Occipital lobe (tissue), 1 donor: ENCODE measurements at regions not wholly inside any gene's neighbourhood (a gene's known extent, or its start where the extent isn't known, plus 50 kb on each side); places are given as distances from the start of the nearest gene placed in this dataset.
A peak's percentile ranks its signal among the peaks of the same experiment; 100 is the strongest.
"Not testable (repeated sequence)": the region's sequence is repeated elsewhere in the genome, so short reads cannot be mapped to it uniquely, and the experiment has no call there.

Experiments used
- DNase-seq: peaks from one replicate; lab custom pipeline; 2025; lab: John Stamatoyannopoulos, UW

DNA sequence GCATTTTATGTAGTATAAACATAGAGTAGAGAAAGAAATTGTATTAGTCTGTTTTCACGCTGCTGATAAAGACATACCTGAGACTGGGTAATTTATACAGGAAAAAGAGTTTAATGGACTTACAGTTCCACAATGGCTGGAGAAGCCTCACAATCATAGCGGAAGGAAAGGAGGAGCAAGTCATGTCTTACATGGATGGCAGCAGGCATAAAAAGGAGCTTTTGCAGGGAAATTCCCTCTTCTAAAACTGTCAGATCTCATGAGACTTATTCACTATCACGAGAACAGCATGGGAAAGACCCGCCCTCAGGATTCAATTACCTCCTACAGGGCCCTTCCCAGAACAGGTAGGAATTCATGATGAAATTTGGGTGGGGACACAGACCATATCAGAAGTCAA lies 98.1 kb downstream of the ARRDC3 start:
- DNase-seq, result not testable (repeated sequence)

DNA sequence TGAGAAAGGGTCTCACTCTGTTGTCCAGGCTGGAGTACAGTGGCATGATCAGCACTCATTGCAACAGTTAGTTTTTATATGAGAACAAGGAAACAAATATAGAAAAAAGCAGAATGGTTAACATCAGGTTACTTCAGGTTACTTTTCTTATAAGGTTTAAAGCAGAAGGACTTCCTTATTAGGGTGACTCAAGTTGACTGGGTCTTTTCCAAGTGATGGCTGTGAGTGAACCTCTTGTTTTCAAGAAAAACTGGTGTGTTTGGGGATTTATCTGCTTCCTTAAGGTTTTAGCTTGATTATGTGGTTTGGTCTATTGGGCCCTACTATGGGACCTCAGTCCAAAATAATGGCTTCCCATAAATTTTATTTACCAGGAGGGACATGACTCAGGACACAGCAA lies 99.2 kb downstream of the ARRDC3 start:
- no peak for DNase-seq

DNA sequence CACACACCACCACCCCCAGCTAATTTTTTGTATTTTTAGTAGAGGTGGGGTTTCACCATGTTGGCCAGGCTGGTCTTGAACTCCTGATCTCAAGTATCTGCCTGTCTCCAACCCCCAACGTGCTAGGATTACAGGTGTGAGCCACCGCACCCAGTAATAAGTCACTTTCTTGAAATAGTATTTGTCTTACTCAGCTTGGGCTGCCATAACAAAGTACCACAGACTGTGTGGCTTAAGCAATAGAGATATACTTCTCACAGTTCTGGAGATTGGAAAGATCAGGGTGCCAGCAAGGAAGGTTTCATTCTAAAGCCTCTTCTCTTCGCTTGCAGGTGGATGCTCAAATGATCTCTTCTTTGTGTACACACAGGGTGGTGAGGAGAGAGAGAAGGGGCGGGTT lies 99.8 kb downstream of the ARRDC3 start:
- DNase-seq, result no peak

DNA sequence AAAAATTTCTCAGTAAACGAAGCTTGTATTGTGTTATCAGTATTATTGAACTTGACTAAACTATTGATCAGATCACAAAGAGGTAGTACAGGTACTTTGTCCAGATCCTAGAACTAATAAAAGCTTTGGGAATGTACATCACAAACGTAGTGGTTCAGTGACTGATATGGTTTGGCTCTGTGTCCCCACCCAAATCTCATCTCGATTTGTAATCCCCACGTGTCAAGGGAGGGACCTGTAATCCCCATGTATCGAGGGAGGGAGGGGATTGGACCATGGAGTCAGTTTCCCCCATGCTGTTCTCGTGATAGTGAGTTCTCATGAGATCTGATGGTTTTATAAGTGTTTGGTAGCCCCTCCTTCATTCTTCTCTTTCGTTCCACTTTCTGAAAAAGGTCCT lies 100.9 kb downstream of the ARRDC3 start:
- no peak for DNase-seq

DNA sequence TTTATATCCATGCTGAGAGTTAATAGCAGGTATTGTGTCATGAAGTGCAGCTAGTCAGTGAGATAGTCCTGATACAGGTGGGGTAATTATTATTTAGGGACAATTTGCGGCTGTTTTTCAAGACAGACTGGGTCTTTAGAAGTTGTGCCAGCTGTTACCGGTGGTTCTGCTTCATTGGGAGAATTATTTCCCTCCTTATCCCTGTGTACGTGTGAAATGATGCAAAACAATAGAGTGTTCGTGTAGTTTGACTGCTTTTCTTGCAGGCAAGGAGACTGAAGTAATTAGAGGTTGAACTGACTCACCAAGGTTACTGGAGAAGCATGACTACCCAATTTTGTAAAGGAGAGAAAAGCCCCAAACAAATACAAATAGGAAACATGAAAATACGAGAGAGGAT lies 101.7 kb downstream of the ARRDC3 start:
- no peak for DNase-seq

DNA sequence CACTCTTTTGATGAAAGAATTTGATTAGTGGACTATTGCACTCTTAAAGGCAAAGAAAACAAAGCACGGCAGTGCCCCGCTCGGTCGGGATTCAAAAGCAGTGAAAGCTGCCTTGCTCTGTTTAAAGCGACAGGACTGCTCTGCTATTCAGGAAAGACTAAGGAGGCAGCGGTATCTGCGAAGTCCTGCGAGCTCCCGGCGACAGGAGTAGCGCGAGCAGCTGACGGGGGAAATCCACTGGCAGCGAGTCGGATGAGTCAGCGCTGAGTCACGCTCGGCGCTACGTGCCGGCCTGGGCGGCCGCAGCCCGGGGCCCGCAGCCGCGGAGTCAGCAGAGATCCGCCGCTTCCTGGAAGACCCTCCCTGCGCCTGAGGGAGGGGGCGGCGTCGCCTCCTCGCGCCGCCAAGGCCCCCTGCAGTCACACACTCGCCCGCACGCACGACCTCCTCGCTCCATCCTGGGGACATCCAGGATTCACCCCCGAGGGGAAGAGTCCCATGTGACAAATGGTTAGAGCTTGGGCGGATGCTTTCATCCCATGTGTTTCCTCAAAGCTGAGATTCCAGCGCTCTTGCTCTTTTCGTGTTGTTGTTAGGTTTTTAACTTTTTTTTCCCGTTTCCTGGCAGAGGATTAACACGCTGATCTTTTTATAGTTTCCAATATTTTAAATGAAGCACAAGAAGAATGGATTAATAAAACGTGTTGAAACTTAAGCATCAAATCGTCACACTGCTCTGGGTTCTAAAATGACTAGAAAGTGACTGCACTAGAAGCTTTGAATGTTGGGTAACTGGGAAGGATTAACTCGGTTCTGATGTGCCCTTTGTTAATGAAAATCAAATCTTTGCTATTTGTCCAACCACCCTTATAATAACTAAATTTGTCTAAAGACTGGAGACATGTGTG lies 102.5 kb downstream of the ARRDC3 start:
- DNase-seq, result peak; percentile 90

DNA sequence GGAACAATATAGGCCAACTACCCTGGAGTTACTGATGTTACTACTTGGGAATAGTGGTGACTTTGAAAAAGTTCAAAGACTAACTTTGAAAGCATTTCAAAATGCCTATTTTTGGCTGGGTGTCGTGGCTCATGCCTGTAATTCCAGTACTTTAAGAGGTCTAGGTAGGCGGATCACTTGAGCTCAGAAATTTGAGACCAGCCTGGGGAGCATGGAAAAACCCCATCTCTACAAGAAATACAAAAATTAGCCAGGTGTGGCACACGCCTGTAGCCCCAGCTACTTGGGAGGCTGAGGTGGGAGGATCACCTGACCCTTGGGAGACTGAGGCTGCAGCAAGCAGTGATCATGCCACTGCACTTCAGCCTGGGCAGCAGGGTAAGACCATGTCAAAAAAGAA lies 105.3 kb downstream of the ARRDC3 start:
- DNase-seq, result no peak

DNA sequence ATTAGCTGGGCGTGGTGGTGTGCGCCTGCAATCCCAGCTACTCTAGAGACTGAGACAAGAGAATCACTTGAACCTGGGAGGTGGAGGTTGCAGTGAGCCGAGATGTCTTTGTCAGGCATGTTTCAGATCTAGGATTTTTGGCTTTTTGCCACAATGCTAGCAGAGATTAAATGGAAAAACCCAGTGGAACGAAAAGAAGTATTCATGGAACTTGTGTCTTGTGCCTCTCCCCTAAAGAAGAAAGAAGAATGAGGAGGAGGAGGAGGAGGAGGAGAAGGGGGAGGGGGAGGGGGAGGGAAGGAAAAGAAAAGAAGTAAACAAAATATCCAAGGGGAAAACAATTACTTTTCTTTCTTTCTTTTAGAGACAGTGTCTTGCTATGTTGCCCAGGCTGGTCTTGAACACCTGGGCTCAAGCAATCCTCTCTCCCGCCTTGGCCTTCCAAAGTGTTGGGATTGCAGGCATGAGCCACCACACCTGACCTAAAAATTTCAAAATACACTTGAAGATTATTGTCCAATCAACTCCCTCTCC lies 106.0 kb downstream of the ARRDC3 start:
- DNase-seq, result no peak

DNA sequence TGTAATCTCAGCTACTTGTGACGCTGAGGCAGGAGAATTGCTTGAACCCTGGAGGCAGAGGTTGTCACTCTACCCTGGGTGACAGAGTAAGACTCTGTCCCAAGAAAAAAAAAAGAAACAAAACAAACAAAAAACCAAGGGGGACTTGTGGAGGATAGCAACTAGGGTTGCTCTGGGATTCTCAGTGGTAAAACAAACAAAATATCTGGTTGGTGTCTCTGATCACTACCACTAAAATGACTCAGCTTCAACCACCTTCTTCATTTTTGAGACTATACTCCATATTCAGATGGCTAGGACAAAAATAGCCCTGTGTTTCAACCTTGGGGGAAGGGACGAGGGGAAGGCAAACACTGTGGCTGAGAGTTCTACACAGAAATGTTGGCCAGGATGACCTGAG lies 110.3 kb downstream of the ARRDC3 start:
- DNase-seq, result no peak

DNA sequence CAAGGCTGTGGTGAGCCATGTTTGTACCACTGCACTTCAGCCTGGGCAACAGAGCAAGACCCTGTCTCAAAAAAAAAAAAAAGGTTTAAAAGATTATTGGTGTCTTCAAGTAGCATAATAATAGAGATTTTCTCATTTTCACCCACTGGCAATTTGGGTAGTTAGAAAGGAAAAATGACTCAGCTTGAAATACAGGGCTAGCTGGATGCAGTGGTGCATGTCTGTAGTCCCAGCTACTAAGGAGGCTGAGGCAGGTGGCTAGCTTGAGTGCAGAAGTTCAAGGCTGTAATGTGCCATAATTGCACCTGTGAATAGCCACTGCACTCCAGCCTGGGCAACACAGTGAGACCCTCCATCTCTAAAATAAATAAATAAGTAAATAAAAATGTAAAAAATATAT lies 111.1 kb downstream of the ARRDC3 start:
- DNase-seq, result no peak

DNA sequence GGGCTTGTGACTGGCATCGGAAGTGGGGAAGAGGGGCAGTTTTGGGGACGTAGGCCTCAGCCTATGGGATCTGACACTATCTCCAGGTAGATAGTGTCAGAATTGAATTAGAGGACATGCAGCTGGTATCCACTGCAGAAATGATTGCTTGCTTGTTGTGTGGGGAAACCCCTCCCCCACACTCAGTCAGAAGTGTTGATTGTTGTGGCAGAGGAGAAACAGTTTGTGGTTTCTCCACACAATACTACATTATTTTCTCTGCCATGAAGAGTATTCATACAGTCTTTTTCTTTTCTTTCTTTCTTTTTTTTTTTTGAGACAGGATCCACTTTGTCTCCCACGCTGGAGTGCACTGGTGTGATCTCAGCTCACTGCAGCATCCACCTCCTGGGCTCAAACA lies 113.9 kb downstream of the ARRDC3 start:
- DNase-seq, result no peak

DNA sequence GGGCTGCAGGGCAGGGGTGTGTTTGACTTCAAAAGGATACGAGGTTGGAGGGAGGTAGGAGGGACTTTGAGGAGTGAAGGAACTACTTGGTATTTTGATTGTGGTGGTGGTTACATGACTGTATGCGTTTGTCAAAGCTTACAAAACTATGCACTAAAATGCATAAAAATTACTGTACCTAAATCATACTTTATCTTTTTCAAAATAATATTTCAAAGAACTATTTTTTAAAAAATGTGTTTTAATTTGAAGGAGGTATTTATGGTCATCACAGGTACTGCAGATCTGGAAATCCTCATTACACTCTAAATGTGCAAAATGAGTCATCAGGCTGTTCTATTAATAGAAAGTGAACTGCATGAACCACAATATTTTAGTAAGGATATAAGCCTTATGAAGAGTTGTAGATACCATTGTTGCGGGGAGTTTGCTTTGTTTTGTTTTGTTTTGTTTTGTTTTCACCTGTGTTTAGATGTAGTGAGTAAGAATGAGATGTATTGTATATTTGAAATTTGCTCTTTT lies 116.9 kb downstream of the ARRDC3 start:
- no peak for DNase-seq

DNA sequence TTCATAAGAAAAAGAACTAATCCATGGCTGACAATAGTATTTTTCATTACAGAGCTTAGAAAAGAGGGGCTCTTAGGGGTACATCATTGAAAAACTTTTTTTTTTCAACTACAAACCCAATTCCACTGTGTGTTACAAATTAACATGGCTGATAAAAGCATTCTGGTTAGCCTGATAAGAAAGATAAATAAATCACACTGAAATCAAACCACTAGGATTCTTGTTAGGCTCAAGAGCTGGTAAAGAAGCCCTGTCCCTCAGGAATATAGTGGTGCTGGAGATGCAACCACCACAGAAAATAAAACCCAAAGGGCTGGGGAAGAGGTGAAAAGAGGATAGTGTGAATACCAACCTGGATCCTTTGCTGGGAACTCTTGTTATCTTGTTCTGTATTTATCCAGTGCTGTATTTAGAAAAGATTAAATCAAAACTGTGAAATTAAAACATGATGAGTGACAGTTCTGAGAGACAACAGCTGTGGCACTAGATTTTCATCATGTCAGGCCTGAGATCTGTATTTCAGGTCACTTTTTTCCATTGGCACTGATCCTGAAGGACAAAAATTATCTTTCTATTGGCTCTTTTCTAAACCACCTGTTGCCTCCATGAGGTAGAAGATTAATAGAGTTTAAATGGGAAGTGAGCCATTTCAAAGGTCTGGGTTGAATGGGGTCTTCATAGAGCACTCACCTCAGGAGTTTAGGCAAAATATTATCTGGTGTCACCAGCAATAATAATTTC lies 118.6 kb downstream of the ARRDC3 start:
- DNase-seq, result no peak

DNA sequence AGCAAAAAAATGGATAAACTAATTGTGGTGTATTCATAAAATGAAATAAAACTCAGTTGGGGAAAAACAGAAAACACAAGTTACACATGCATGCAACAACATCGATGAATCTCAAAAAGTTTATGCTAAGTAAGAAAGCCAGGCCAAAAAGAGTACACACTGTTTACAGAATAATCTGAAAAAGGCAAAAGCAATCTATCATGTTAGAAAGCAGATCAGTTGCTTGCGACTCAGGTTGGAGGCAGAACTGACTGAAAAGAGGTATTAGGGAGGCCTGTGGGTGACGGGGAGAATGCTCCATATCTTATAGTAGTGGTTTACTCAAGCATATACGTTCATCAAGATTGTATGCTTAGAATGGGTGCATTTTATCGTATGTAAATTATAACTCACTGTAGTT lies 119.2 kb downstream of the ARRDC3 start:
- DNase-seq, result no peak

DNA sequence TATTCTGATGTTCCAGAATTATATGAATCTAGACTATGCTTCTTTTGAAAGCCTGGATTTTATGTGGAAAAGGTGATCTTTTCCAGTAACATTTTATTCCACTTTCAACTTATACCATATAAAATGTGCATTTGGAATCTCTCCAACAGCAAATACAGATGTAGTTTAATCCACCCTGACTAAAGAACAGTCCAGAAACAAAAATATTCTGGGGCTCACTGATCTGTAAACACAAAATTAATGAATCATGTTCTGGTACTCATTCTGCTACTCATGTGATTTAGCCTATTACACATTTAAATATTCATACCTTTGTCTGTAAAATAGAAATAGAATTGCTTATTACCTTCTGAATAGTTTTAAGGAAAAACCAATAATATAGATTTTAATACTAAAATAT lies 125.8 kb downstream of the ARRDC3 start:
- no peak for DNase-seq

DNA sequence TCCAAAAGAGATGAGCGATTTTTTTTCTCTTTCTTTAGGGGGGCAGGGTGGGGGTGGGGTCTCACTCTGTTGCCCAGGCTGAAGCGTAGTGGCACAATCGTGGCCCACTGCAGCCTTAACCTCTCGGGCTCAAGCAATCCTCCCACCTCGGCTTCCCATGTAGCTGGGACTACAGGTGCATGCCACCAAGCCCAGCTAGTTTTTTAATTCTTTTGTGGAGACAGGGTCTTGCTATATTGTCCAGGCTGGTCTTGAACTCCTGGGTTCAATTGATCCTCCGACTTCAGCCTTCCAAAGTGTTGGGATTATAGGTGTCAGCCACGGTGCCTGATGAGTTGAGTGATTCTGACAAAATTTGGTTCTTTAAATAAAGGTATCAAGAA lies 127.0 kb downstream of the ARRDC3 start:
- DNase-seq, result no peak

DNA sequence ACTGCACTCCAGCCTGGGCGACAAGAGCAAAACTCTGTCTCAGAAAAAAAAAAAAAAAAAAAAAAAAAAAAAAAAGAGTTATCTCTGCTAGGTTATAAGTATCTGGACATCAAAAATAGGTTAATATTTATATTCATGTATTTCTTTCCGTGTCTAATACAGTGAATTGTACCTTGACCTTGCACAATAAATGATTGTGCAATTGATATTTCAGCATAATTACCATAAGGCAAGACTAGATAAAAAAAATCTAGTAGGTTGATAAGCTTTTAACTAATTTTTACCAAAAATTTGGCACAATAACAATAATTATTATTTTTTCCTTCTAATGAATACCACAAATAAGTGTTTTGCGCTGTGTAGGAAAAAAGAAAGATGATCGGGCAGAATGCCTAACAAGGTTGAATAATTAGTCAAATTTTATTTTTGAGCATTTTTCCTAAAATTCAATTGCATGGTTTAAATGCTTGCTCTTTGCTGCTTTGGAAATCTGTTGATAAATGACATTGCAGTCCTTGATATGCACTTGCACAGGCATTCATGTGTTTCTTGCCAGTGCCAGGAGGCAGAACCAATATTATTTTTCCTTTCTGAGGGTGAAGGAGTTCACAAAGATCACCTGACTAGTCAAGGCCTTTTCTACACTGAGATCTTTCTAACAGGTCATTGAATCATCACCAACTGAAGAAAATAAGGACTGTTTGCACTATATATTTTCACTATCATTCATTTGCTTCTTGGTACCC lies 127.5 kb downstream of the ARRDC3 start:
- DNase-seq, result no peak

DNA sequence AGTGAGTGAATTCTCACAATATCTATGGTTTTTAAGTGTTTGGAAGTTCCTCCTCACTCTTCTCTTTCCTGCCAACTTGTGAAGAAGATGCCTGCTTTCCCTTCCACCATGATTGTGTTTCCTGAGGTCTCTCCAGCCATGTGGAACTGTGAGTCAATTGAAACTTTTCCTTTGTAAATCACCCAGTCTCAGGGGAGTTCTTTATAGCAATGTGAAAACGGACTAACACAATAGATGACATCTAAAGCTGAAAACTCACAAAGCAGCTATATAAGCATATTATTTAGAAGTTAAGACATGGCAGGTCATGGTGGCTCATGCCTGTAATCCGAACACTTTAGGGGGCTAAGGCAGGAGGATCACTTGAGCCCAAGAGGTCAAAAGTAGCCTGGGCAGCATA lies 130.2 kb downstream of the ARRDC3 start:
- DNase-seq, result no peak

DNA sequence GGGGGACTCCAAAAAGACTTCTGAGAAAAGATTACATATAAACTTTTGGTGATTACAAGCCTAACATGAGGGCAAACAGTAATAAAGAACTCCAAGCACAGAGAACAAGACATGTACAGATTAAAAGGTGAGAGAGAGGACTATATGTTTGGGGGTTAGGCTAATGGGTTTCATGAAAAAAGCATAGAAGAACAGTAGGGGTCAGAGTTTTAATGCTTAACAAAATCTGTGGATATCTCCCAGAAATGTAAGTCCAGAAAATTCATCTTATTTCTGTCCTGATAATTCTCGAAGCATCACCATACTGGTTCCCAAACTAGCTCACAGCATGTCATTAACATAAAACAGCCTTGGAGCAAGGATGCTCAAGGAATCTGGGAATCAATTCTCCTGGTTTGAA lies 137.2 kb downstream of the ARRDC3 start:
- no peak for DNase-seq

DNA sequence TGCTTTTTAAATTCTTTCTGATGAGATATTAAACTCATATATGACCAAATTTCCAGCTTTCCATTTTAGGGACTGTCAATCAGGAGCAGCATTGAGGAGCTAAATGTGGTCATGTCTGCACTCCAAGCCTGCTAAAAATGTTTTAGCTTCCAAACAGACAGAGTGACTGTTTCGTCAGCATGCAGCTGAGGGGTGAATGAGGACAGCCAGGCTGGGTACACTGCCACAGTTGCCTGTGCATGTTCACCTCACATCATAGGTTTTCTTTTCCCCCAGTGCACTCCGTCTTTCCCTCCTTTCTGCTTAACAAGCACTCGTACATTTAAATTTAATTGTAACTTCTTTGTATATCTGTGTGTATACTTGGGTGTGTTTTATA lies 138.1 kb downstream of the ARRDC3 start:
- no peak for DNase-seq

DNA sequence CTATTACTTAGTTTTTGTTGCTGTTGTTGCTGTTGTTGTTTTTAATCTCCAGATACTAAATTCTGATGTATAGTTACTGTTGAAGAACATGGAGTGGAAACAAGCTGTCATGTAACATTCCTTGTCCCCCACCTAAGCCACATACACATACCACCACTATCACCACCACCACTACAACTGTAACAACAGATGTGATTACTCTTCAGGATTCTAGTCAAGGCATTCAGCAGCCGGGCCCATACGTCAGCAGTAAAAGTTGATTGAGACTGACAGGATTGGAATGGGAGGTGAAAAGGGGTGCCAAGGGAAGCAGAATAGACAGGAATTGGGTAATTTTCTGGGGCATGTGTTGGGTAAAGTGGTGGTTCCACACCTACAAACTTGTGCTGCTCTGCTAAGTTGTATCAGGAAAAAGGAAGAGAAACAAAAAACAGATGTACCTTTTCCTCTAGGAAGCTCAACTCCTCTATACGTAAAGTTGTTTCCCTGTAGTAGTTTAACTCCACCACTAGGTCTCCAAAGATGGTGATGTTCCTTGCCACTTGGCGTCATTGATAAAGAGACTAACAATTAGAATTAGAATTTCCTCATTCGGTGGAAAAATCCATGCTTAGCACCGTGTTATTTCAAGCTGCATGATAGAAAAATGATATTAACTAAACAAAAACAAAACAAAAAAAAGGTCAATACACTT lies 138.6 kb downstream of the ARRDC3 start:
- DNase-seq, result no peak
